NCI-H146 (cell line): ENCODE measurements at regions not wholly inside any gene's neighbourhood (a gene's known extent, or its start where the extent isn't known, plus 50 kb on each side); places are given as distances from the start of the nearest gene placed in this dataset.

Experiments
- DNase-seq: peaks from one replicate; lab custom pipeline; 2025; lab: John Stamatoyannopoulos, UW

DNA sequence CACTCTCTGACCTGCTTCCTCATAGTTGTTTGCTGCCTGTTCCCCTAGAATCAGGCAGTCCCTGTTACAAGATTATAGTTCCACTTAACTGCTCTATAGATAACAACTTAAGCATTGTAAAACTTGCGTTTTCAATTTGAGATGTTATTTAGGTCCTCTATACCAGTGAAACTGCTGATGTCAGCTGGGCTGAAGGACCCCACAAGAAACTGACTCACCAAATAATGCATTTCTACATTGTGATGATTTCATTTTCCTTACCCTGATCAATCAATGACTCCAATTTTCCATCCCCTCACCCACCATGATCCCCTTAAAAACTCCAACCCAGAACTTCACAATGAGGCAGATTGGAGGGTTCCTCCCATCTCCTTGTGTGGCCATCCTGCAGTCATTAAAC lies 280.7 kb downstream of the SLITRK1 start:
- DNase-seq: no peak

DNA sequence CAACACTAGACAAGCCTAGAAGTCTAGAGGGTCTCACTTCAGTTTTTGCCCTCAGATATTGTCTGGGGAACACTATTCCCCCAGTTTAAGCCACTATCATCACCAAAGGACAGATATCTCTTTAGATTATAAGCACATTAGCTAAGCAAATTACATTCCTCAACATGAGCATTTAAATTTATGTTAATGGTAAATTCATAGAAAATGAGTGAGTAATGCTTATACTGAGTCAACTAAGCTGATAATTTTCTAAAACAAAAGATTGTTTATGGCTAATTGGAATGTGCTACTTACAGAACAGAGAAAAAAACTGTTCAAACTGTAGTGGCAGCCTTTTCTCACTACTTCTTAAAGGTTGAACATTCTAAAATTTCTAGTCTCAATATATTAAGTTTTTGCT lies 290.2 kb downstream of the SLITRK1 start:
- no peak for DNase-seq

DNA sequence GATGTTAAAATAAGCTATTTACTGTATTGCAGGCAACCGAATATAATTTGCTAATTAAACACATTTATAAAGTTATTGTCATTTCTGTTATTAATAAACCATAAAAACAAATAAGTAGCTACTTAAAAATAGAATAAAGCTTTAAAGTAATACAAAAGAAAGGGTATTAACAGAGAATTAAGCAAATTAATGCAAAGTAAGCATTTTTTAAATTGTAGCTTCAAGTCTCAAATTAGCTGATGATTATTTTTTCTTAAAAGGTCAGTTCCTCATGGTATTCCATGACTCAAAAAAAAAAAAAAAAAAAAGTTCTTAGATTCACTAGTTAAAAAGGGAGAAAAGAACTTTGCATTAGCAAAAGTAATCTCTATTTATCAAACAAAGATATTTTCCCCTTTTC lies 292.5 kb downstream of the SLITRK1 start:
- no peak for DNase-seq

DNA sequence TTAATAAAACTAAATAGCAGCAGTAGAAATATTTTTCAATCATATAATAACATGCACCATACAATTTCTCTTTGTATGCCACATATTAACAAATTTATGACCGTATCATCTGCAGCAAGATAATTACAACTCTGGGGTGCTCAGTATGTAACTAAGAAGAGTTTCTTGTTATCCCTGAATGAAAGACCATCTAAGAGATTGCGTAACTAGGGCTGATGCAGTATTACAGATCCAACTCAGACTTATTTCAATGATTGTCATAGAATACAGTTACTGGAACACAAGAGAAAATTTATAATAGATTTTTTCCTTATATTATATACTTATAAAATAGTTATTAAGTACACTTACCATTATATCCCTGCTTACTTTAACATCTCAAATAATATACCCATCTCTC lies 305.1 kb downstream of the SLITRK1 start:
- DNase-seq: no peak

DNA sequence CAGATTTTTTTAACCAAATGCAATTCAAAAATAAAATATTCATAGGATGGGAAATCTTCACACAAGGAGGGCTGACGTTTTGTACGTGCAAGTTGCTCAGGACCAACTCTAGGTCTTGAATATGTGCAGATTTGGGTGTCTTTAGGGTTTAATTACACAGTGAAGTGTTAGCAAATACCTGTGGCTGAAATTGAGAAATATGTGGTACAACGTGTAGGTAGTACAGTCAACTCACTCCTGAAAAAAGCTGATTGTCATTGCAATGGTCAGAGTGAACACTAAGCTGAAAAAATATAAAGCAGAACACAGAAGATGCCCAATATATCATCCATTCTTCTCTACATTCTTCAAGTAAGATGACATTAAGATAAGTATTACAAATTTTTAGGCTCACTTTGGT lies 314.3 kb downstream of the SLITRK1 start:
- no peak for DNase-seq

DNA sequence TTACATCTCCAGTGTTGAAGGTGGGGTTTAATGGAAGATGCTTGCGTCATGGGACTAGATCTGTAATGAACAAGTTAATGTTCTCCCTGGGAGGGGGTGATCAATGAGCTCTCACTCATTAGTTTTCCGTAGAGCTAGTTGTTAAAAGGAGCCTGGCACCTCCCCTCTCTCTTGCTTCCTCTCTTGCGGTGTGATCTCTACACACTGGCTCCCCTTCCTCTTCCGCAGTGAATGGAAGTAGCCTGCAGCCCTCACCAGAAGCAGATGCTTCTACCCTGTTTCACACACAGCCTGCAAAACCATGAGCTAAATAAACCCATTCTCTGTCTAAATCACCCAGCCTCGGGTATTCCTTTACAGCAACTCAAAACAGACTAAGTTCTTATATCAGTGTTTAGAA lies 318.8 kb downstream of the SLITRK1 start:
- no peak for DNase-seq

DNA sequence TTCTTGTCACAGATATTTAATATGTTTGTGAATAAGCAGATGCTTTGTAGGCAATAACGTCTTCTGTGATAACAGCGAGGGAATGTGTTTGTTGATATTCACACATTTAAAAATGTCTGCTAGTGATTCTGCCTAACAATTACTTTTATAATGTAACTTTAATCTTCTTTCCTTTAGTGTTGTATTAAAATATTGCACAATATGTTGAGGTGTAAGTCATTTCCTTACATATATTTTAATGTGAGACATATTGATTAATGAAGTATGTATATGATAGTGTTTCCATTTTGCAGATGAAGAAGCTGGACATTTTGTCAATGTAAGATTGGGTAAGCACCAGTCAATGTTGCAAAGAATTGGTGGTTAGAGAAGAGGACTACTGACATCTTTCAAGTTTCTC lies 324.4 kb downstream of the SLITRK1 start:
- no peak for DNase-seq

DNA sequence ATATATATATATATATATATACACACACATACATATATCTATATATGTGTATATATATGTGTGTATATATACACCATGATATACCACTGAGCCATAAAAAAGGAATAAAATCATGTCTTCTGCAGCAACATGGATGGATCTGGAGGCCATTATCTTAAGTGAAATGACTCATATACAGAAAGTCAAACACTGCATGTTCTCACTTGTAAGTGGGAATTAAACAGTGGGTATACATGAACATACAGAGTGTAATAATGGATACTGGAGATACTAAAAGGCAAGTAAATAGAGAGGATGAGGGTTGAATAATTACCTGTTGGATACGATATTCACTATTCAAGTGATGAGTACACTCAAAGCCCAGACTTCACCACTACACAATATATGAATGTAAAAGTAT lies 332.6 kb downstream of the SLITRK1 start:
- DNase-seq: no peak

DNA sequence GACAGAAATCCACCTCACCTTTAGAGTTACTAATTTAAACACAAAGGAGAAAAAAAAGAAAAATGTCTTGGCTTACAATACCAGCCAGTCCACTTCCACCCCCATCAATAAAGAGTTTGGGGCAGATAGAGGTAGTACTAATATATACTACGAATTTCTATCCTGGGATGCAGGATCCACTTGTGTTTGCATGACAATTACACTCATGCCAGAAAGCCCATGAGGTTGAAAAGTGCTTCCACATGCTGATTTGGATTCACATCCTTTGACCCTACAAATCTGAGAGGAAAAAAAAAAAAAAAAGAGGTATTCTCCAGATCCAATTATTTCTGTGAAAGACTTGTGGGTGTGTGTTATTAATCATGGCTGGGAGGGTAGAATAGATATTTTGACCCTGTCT lies 335.2 kb downstream of the SLITRK1 start:
- DNase-seq: no peak

DNA sequence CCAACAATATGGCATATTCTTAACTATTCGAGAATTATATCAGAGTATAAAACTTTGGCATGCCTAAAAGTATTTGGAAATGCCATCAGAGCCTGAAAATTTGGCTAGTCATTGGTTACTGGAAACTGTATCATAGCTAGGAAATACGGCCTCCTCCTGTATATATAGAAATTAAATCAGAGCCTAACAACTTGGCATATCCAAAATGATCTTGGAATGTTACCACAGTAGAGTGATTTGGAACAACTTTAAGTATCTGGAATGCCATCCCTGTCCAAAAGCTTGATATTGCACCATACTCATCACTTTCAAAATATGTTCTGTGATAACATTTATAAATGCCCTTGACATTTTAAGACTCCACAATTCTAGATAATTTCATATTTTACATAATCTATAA lies 335.8 kb downstream of the SLITRK1 start:
- no peak for DNase-seq

DNA sequence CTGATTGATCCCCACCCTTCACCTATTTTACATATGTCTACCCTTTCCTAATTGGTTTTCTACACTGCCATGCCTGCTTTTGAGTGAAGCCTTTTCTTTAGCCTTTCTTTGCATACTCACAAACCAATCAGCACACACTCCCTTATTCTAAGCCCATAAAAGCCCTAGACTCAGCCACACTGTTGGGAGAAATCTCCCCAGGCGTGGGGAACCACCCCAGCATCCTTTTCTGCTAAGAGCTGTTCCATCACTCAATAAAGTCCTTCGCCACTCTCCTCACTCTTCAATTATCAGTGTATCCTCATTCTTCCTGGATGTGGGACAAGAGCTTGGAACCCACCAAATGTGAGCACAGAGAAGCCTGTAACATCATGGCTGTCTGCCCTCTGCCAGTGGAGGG lies 343.6 kb downstream of the SLITRK1 start:
- no peak for DNase-seq

DNA sequence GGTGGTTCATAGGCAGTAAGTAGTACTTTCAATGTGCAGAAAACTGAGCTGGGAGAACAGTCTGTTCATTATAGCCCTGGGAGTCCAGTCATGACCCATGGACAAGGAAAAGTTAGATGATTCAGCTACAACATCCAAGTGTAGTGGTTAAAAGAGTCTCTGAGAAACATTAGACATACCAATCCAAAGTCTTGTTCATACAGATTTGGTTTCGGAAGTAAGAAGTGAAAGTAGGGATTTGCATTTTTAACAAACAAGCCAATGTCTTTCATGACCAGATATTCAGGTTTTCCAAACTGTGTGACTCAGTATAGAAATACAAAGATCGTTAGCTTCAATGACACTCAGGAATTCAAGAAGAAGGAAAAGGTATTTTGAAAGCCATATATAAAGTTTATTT lies 345.3 kb downstream of the SLITRK1 start:
- no peak for DNase-seq

DNA sequence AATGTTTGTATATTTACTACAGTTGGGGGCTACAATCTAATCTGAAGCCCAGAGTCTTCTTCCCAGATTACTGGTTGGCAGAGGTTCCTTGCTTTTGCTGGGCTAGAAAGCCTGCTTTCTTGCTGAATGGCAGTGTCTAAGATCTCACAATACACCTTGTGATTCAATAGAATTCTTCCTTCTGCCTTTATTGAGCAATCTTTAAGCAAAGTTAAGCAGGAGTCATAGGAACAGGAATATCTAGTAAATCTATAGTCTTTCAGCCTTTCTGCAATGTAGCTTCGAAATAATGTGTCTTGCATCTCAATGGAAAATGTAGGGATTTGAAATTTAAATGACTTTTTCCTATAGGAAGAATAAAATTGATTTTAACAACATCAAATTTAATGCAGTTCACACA lies 346.1 kb downstream of the SLITRK1 start:
- no peak for DNase-seq

DNA sequence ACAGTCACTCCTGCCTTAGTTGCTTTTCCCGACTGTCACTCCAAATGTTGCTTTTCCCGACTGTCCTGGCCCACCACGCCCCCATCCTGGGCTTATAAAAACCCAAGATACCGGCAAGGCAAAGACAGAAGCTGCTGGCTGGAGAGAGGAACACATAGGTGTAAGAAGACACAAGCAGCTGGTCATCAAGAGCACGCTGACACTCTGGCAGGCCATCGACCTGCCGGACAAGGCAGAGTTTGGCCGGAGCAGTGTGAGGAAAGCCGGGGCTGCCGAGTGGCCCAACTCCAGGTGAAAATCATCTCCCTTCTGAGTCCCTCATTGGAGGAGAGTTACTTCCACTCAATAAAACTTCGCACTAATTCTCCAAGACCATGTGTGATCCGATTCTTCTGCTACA lies 349.5 kb downstream of the SLITRK1 start:
- peak; percentile 52 for DNase-seq

DNA sequence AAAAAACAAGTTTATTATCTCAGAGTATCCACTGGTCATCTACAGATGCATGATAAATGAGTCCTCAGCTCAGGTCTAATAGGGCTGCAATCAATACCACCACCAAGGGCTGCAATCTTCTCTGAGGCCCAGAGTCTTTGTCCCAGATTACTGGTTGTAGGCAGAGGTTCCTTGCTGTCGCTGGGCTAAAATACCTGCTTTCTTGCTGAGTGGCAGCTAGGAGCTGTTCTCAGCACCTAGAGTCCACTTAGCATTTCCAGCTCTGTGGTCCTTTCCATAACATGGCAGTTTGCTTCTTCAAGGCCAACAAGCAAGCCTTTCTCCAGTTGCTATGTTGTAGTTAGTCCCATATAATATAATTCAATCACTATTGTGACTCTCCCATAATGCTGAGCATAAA lies 351.3 kb downstream of the SLITRK1 start:
- no peak for DNase-seq

DNA sequence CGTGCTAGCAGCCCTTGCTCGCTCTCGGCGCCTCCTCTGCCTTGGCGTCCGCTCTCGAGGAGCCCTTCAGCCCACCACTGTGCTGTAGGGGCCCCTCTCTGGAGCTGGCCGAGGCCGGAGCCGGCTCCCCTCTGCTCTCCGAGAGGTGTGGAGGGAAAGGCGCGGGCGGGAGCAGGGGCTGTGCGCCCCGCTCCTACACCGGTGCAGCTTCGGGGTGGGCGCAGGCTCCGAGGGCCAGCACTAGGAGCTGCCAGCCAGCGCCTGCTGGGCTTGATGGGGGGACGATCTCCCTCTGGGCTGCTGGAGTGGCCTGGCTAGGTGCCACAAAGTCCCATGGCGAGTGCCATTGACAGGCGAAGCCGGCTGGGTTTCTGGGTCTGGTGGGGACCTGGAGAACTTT lies 365.5 kb downstream of the SLITRK1 start:
- DNase-seq: no peak

DNA sequence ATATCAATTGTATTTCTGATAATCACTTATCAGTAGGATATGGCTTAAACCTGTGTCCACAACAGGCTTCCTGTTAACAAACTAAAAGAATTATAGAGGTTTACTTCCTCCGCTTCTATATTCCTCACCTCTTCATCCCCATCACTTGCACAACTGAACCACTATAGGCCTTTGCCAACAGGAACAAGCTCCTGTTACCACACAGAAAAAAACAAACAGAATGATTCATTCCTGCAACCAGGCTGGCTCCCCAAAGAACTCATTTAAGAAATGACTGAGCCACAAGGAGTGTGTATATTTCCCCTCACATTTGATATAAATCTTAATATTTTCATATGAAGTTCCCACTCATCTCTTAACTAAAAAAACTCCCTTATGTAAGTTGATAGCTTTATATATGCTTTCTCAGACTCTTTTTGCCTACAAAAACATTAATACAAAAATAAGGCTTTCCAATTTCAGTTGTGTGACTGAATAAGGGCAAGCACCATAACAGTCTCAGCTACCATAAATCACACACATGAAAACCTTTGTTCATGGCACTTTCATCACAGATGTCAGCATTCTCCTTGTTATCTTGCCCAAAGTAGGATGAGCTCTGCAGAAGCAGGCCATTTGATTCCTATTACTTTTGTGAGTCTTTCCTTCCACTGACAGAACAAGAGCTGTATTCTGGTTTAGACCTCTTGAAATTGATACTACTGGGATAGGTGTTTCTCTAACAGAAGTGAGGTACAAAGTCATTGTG lies 366.8 kb downstream of the SLITRK1 start:
- DNase-seq: no peak

DNA sequence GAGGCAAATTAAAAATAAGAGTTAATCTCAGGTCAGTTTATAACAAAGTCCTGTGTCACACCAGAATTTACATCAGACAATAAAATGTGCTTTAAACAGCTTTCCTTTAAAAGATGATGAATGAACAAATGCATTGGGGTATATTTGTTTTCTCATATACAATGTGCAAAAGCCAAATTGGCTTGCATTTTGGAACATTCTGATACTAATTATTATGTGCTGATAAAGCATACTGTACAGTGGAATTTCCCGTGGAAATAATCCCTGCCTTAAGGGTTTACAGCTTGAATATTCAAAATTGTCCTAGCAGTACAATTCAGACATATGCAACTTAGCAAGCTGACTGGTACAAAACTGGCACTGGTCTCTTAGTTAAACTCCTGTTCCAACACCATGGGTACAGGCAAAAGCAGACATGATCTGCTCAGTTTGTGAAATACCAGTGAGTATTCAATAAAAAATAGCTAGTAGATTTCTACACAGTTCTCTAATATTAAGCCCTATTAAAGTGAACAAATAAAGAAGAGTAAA lies 373.4 kb downstream of the SLITRK1 start:
- no peak for DNase-seq

DNA sequence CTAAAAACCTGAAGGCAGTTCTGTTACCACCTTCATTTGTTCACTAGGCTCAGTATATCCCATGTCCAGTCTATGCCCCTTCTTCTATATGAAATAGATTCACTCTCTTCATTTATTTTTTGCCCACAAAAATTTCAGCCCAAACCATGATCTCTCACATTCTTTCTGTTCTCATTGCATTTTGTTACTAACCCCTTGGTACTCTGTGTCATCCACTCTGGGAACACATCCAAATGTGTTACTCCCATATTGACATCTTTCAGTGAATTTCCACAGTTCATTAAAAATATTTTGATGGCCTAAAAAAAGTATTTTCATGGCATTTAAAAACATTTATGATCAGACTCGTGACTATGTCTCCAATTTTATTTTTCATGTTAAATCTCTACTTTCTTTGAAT lies 378.9 kb downstream of the SLITRK1 start:
- DNase-seq: no peak

DNA sequence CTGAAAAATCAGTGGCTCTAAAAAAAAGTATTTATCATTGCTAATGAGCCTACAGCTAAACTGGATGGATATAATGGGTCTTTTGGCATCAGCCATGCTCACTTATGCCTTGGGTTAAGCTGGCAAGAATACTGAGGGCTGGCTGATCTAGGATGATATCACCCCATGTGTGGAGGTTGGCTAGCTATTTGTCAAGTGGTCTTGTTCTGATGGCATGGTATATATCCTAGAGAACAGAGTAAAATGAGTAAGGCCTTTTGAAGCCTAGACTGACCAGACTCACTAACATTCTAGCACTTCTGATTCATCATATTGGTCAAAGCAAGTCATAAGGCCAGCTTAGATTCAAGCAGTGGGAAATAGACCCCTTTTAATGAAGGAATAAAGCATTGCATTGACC lies 383.0 kb downstream of the SLITRK1 start:
- DNase-seq: no peak

DNA sequence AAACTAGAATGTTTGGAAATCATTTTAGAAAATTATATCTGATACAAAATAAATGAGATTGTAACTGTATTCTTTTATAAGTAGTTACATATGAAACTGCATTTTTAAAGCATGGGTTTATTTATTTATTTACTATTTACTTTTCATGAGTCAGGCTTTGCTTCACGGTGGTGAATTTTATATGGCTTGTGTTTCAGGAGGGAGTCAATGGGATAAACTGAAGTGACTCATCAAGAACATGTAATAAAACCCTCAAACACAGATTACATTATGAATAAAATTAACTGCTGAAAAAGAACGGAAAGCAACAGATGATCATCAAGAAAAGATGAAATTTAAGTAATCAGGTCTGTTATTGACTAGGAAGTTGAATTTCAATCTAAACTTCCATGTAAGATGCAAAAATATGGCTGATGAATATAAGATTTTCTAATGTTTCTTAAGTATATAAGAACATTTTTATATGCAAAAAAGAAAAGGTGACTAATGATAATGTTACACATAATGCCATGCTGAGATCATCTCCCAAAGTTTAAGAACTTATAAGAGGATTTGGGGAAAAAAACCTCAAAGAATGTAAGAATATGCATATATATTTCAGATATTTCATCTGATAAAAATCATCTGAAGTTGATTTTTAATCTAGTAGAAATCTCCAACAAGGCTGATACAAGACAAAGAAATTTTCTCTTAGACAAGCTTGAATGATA lies 383.6 kb downstream of the SLITRK1 start:
- DNase-seq: no peak

DNA sequence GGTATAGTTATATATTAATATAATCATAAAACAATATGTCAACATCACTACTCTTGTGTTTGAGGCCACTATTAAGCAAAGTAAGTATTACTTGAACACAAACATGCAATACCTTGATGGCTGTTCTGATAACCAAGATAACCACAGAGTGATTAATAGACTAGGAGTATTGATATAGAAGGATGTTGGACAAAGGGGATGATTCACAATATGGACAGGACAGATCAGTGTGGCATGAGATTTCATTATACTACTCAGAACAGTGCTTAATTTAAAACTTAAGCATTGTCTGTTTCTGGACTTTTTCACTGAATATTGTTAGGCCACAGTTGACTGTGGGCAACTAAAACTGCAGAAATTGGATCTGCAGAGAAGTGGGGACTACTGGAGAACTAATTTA lies 384.2 kb downstream of the SLITRK1 start:
- no peak for DNase-seq

DNA sequence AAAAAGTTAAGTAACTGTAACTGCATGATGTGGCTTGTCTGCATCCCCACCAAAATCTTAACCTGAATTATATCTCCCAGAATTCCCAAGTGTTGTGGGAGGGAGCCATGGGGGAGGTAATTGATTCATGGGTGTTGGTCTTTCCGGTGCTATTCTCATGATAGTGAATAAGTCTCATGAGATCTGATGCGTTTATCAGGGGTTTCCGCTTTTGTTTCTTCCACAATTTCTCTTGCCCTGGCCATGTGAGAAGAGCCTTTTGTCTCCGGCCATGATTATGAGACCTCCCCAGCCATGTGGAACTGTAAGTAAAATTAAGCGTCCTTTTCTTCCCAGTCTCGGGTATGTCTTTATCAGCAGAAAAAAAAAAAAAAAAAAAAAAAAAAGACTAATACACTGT lies 385.8 kb downstream of the SLITRK1 start:
- no peak for DNase-seq

DNA sequence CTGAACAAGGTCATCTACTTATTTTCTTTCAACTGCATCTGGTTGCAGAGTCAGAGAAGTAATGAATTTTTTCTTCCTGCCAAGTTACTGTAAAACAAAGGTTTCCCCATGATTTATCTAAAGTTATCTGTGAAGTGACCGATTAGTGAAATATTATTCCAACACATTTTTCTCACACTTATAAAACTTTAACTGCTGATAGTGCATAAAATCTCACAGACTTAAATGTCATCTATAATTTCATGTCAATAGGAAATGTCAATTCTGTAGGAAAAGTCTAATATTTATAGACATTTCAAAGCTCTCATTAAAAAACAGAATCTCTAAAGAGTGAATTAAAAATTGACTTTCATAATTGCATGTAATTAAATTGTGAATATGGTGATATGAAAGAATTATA lies 397.2 kb downstream of the SLITRK1 start:
- no peak for DNase-seq
